COLO668 (cell line): ENCODE measurements at regions not wholly inside any gene's neighbourhood (a gene's known extent, or its start where the extent isn't known, plus 50 kb on each side); places are given as distances from the start of the nearest gene placed in this dataset.
A peak's percentile ranks its signal among the peaks of the same experiment; 100 is the strongest.

Experiments used
- DNase-seq: peaks from one replicate; lab custom pipeline; 2025; ENCODE audit not compliant: unreplicated experiment; lab: John Stamatoyannopoulos, UW

DNA sequence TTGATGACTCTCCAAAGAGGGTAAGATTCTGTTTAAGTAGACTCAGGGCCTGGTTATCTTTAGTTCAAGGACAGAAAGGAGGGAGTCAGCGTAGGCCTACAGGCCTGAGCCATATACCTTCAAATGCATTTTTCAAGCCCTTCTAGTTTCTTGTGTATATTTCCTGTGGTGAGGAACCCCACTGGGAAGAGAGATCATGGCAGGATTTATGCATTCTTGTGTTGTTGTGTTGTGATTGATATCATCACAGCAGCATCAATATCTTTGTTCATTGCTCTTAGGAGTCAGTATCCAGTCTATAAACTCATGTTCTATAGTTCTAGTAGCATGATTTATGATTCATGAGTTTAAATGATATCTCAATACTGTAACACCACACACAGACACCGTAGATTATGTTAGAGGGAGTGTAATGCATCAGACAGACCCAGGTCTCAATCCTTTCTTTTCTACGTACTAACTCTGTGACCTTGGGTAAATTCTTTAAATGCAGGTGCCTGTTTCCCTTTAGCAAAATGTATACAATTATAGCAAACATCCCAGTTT lies 427.5 kb downstream of the PDCD6IP start:
- DNase-seq, result no peak

DNA sequence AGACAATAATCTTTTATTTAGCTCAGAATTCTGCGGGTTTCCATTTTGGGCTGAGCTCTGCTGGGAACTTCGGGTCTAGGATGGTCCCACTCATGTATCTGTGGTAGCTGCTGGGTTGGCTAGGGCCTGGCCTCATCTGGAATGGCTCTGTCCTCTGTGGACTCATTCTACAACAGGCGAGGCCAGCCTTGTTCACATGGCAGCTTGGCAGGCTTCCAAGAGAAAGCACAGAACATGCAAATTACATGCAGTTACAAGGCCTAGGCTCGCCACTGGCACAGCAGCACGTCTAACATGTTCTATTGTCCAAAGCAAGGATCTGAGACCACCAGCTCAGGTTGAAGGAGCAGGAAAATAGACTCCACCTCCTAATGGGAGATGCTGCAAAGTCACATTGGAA lies 431.4 kb downstream of the PDCD6IP start:
- DNase-seq, result peak; percentile 78

DNA sequence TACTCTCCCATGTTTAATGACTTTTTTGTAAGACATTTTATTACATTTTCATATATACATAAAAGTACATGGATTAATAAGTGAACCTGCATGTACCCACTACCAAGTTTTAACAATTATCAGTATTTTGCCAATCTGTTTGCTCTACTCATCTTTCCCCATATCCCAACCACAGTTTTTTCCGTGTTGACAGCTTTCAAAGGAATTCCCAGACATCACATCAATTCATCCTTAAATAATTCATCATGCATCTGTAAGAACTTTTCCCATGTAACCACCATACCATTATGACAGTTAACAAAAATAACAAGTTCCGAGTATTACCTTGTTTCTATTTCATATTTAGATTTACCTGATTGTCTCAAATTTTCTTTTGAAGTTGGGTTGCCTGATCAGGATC lies 436.7 kb downstream of the PDCD6IP start:
- no peak for DNase-seq

DNA sequence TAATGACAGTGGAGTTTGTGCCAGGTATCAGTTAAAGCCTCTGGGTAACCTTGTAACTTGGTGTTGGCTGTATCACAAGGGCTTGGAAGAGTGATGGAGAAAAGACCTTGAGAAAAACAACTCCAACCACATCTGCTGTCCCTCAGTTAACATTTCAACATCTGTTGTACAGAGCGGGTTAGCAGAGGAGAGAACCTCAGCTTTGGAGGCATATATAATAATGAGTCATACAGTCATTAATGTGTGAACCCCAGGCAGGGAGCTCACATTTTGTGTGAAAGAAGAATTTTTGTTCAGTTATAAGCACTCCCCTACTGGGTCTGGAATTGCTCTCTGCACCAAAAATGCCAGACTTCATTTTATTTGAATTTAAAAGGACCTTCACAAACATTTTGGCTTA lies 439.5 kb downstream of the PDCD6IP start:
- no peak for DNase-seq

DNA sequence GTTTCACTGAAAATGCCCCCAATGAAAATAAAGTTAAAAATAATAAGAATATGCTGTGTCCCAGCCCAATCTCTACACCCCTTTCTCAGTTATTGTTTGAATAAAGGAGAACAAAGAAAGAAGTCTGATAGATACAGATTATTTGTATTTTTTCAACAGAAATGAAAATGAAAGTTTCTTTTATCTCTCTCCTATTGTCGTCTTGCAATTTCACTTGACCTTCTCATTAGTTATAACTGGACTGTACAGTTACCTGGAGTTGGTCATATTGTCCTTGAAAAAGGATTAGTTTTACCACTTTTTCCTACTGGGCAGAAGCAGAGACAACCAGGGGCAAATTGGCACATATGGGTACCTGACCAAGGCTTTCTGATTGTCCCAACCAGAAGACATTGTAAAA lies 440.0 kb downstream of the PDCD6IP start:
- no peak for DNase-seq

GRCh38 chr3:34239287-34239686 lies 440.9 kb downstream of the PDCD6IP start:
- DNase-seq, result no peak

- DNase-seq, result no peak
Measured at GRCh38 chr3:34239875-34240274, 441.4 kb downstream of the PDCD6IP start.

DNA sequence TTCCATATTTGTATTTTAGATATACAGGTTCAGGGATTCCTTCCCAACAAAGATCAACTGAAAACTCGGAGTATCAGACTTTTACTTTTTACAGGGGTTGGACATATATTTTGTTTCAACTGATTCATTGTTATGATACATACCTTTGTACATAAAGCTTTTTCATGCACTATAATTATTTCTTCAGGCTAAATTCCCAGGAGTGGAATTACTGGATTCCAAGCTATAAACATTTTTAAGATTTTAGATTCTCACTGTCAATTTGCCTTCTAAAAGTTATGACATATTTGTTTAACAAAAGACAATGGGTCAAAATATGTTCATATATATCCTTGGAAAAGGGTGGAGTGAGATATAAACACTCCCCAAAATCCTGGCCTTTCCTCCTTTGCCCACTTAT lies 449.0 kb downstream of the PDCD6IP start:
- no peak for DNase-seq

DNA sequence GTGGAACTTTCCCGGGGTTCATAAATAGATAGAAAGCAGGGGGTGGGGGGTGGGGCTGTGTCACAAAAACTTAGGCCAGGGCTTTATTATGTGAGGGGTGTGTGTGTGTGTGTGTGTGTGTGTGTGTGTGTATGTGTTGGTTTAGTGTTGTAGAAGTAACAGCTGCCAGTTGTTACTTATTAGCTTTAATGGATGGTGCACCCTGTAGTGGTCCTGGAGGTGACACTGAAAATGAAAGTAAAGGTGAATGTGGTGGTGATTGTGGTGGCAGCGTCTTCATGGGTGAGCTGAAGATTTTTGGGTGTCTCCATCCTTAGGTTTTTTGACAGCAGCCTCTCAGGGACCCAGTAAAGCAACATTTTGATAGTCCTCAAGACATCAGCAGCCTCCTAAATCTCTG lies 449.9 kb downstream of the PDCD6IP start:
- DNase-seq, result peak; percentile 9

GRCh38 chr3:34254285-34254684 lies 455.9 kb downstream of the PDCD6IP start:
- no peak for DNase-seq

DNA sequence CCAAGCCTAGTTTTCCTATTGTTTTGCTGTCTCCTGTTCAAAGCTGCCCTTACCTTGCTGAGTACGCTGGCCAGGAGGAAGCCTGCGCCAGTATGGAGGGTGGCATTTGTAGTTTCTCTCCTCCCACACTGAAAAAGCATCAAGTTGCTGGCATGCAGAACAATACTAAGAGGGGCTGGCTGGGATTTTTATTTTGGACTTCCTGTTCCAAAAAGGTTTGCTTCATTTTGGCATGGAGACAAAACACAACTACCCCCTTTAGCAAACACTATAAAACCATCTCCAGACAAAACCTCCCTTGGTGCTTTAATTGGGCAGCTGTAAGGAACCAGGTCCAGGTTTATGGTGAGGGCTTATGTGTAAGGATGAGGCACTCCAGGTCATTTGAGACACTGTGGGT lies 457.6 kb downstream of the PDCD6IP start:
- DNase-seq, result peak; percentile 12

- no peak for DNase-seq
Measured at GRCh38 chr3:34256791-34257190, 458.4 kb downstream of the PDCD6IP start.

GRCh38 chr3:34258271-34258998 lies 460.0 kb downstream of the PDCD6IP start:
- DNase-seq, result no peak

DNA sequence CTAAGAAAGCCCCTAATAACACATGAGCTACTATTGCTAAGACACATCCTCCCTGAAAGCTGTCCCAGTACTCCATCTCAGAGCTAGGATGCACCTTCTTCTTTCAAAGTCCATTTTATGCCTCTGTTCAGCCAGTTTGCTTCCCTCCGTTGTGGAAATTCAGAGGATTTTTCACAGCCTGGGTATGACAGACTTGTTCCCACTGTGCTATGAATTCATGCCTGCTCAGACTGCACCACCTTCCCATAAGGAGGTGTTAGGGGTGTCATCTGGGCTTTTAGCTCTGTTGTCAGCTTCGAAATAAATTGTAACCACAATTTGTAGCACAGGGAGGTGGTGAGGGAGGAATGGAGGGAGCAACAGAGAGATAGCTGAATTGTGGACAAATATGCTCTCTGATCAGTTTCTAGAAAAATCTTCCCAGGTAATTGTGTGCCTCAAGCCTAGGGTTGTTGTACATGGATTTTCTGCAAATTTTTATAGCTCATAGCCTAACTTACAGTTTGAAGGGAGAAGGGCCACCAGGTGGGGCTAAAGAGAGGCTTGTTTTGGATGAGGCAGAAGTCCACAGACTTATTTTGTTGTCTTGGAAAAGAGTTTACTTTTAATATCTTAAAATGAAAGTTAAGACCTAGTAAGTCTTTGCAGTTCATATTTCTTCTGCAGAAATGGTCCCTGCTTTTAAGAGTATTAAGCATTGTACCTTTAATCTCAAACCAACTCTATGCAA lies 462.0 kb downstream of the PDCD6IP start:
- peak; percentile 39 for DNase-seq

- DNase-seq, result no peak
Measured at GRCh38 chr3:34261001-34261385, 462.6 kb downstream of the PDCD6IP start.

DNA sequence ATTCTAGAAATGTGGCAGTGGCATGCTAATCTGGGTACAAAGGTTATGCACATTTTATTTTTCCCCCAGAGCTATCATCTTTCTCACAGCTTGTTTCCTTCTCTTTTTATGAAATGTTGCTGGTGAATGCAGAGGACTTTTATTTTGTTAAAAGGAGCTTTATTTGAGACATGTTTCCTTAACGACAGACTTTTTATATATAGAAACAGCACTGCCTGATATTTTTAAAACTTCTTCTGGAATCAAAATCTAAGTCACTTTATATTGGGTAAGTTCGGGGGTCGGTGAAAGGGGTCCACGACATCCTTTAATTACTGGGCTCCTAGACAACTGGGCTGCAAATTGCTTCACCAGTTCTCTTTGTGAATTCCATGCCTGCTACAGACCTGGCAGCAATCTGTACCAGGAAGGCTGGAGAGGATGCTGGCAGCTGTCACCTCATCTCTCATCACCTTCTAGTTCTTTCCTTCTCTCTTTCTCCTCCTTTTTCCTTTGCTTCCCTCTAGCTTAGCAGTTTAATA lies 464.7 kb downstream of the PDCD6IP start:
- DNase-seq, result no peak

GRCh38 chr3:34264337-34265041 lies 466.1 kb downstream of the PDCD6IP start:
- DNase-seq, result no peak

DNA sequence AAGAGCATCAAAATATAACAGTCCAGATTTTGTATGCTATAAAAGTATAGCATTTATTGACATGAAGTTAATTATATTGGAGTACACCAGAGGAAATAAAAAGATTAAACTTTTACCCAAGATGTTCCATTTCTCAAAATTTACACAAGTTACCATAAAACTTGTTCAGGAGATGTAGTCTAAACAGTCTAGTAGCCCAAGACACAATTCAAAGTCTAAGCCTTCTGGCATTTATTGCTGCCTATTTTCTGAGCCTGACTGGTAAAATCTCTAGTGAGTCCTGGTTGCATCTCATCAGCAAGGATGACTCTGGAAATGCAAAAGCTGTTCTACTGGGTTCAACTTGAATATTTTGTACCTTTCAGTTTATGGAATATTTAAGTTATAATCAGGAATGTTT lies 468.7 kb downstream of the PDCD6IP start:
- DNase-seq, result no peak

GRCh38 chr3:34268032-34268709 lies 469.7 kb downstream of the PDCD6IP start:
- no peak for DNase-seq

- DNase-seq, result no peak
Measured at GRCh38 chr3:34275811-34276210, 477.4 kb downstream of the PDCD6IP start.

GRCh38 chr3:34276342-34276741 lies 477.9 kb downstream of the PDCD6IP start:
- no peak for DNase-seq
